DMS153 (cell line): ENCODE measurements at regions not wholly inside any gene's neighbourhood (a gene's known extent, or its start where the extent isn't known, plus 50 kb on each side); places are given as distances from the start of the nearest gene placed in this dataset.
"Not testable (repeated sequence)": the region's sequence is repeated elsewhere in the genome, so short reads cannot be mapped to it uniquely, and the experiment has no call there.

Source experiments
- DNase-seq: peaks from one replicate; lab custom pipeline; 2025; lab: John Stamatoyannopoulos, UW

DNA sequence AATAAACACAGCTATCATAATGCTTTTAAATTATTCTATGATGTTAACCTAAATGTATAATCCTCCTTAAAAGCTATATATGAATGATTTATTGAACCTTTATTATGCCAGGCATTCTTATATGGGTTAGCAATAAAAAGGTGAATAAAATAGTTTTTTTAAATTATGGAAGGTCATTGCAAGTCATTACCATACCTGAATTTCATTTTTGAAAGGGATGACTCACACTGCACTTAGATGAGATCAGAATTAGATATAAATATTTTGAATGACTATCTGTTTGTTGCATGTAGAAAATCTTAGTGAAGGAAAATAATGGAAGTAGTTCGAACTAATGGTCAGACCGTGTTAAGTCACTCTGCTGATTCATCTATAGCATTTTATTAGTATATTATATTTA lies 822.3 kb downstream of the LUZP2 start:
- no peak for DNase-seq

DNA sequence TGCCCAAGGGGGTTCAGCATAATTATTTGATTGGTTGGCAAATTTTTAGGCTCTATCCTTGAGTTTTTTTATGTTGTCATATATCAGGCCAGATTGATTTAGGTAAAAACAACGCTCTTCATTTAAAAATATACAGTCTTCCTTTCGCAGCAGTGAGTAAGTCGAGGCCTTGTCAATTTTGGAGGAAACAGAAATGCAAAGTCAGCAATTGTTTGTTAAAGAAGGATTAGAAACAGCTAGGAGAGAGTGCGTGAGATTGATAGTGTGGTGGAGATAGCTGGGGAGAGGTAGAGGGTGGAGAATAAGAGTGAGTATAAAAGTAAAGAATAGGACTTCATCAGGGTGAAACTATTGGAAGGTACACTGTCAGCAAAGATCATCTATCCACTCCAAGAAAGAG lies 830.8 kb downstream of the LUZP2 start:
- no peak for DNase-seq

DNA sequence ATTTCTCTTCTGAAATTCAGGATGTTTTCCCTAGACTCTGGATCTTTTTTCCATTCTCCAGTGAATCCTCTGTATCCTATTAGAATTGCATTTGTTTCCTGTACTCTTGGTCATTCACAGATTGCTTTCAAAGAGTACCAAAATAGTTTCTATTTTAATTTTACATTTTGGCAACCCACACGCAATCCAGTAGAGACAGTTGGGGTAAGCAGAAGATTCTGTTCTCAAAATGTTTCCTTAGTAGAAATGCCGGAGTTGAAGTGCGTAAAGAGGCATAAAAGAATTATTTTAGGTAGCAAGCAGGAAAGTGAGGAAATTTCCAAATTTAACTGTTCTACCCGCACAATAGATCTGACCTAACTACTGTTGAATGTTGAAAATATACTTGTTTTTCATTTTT lies 842.4 kb downstream of the LUZP2 start:
- no peak for DNase-seq

GRCh38 chr11:25349537-25349936 lies 852.7 kb downstream of the LUZP2 start:
- DNase-seq, result no peak

- no peak for DNase-seq
Observed at GRCh38 chr11:25350899-25351803, 854.3 kb downstream of the LUZP2 start.

- no peak for DNase-seq
Observed at GRCh38 chr11:25357133-25357532, 860.3 kb downstream of the LUZP2 start.

GRCh38 chr11:25377466-25377865 lies 880.6 kb downstream of the LUZP2 start:
- DNase-seq, result no peak

GRCh38 chr11:25396847-25397246 lies 900.0 kb downstream of the LUZP2 start:
- no peak for DNase-seq

- DNase-seq, result no peak
Observed at GRCh38 chr11:25408146-25408545, 911.3 kb downstream of the LUZP2 start.

- no peak for DNase-seq
Observed at GRCh38 chr11:25415793-25416192, 916.1 kb upstream of the ANO3 start.

DNA sequence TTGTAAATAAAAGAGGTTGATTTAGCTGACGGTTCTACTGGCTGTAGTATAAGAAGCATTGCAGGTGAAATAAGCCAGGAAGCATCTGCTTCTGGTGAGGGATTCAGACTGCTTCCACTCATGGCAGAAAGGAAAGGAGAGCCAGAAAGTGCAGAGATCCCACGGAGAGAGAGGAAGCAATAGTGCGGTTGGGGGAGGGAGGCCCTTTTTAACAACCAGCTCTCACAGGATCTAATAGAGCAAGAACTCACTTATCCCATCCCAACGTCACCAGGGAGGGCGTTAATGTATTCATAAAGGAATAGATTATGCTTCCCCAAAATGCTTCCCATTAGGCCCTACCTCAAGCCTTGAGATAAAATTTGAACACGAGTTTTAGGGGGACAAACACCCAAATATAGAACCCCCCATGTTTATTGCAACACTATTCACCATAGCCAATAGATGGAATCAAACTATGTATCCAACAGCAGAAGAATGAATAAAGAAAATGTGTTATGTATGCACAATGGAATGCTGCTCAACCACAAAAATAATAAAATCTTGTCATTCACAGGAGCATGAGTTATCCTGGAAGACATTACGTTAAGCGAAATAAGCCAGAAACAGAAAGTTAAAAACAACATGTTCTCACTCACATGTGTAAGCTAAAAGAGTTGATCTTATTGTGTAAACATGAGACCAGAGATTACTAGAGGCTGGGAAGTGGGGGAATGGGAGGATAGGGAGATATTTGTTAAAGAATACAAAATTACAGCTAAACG lies 908.3 kb upstream of the ANO3 start:
- DNase-seq, result no peak

DNA sequence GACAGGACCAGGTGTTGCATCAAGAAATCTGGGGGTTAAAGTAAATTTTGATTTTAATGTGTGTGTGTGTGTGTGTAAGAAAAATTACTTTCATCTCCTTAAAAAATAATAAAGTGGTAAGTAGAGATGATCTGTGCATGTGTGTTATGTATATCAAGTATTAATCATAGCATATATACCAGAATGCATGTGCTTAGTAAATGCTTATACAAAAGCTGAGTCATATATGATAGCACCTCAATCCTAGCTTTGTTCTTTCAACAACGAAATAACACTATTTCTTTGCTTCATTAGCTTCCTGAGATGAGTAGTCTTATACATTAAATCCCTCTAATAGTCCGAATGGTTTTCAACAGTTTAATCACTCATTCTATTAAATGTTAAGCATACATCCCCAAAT lies 899.6 kb upstream of the ANO3 start:
- no peak for DNase-seq

- no peak for DNase-seq
Observed at GRCh38 chr11:25435197-25435596, 896.7 kb upstream of the ANO3 start.

GRCh38 chr11:25436326-25436725 lies 895.6 kb upstream of the ANO3 start:
- no peak for DNase-seq

DNA sequence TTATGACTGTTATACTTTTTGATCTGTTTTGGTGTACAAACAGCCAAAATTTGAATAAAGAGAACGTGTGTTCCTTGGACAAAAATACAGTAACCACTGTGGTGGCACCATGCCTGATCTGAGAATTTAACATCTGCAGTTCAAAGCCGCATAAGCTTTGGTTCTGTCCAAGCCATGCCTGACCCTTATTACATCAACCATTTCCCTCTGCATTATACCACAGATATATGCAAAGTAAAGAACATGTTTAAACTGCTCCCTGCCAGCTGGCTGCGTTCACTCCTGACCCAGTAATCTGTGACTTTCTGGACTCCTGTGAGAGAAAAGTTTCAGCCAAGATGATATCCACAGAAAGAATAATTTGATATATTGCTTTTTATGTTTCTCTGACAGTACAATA lies 890.5 kb upstream of the ANO3 start:
- DNase-seq, result no peak

GRCh38 chr11:25449091-25449490 lies 882.8 kb upstream of the ANO3 start:
- no peak for DNase-seq

GRCh38 chr11:25453471-25453870 lies 878.5 kb upstream of the ANO3 start:
- no peak for DNase-seq

- DNase-seq, result no peak
Observed at GRCh38 chr11:25456211-25456610, 875.7 kb upstream of the ANO3 start.

GRCh38 chr11:25483915-25484635 lies 847.9 kb upstream of the ANO3 start:
- no peak for DNase-seq

DNA sequence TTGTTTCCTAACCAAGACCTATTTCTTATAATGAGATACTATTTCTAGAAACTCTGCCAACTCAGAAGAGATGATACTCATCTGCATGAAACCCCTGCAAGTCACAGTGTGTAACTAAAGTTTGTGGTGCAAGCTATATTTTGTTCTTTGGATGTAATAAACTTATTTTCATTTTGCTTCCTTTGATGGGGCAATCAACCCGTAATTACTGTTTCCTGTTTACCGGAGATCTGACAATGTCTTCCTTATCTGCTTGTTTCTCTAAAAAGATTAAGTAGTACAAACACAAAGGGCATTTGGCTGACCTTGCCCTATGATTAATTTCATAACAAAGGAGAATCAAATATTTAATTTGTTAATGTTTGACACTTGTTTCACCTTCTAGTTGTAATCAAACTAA lies 846.6 kb upstream of the ANO3 start:
- DNase-seq, result no peak

DNA sequence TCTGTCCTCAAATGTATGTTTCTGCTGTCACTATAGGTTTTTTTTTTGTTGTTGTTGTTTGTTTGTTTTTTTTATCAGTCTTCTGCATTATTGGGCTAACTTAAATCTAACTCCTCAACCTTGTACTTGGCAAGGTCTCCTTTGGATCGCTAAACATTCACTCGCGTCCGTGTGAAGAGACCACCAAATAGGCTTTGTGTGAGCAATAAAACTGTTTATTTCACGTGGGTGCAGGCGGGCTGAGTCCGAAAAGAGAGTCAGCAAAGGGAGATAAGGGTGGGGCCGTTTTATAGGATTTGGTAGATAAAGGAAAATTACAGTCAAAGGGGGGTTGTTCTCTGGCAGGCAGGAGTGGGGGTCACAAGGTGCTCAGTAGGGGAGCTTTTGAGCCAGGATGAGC lies 845.6 kb upstream of the ANO3 start:
- not testable (repeated sequence) for DNase-seq

DNA sequence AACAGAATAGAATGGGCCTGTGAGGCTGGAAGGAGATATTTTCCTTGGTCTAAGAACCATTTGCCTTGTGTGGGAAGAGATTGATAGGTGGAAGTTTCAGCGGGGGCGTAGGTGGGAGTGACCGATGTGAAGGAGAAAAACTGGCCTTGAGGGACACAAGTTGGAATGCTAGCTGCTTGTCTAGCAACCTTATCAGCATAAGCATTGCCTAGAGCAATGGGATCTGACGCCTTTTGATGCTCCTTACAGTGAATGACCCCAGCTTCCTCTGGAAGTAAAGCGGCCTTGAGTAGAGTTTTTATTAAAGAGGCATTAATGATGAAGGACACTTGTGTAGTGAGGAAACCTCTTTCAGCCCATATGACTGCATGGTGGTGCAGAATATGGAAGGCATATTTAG lies 843.8 kb upstream of the ANO3 start:
- not testable (repeated sequence) for DNase-seq

GRCh38 chr11:25501426-25501825 lies 830.5 kb upstream of the ANO3 start:
- DNase-seq, result not testable (repeated sequence)
